GM21825 (cell line): ENCODE measurements at regions not wholly inside any gene's neighbourhood (a gene's known extent, or its start where the extent isn't known, plus 50 kb on each side); places are given as distances from the start of the nearest gene placed in this dataset.
"Not testable (repeated sequence)": the region's sequence is repeated elsewhere in the genome, so short reads cannot be mapped to it uniquely, and the experiment has no call there.

Experiments
- ATAC-seq: cut with Tn5 transposase; IDR thresholded peaks from one replicate; pipeline ENCODE4 v1.9.1; 2021; ENCODE audit warnings: mild to moderate bottlenecking, moderate library complexity; ENCODE audit not compliant: unreplicated experiment

DNA sequence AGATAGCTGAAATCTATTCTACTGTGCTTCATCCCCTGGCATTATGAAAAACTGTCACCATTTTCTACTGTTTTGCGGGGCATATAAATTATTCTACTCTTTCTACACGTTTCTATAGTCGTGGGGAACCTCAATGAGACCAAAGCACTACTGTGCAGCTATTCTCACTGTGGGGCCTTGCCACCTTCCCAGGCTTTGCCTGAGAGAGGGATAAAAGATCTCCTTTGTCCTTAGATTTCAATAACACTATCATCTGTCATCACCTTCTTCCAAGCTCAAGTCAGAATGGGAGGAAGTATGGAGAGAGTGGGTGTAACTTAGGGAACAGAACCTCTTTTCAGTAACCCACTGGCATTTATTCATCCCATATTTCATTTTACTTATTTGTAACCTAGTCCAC, 1462.1 kb upstream of the RAG2 start:
- ATAC-seq = no peak

DNA sequence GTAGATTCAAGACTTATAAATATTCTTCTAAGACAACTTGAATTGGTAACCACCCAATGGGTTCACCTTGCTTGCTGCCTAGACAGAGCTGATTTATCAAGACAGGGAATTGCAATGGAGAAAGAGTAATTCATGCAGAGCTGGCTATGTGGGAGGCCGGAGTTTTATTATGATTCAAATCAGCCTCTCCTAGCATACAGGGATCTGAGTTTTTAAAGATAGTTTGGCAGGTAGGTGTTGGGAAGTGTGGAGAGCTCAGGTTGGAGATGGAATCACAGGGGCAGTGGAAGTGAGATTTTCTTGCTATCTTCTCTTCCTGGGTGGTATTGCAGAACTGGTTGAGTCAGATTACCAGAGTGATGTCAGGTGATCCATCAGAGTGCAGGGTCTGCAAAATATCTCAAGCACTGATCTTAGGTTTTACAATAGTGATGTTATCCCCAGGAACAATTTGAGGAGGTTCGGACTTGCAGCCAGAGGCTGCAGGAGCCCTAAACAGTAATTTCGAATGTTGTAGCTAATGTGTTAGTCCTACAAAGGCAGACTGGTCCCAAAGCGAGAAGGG, 1448.6 kb upstream of the RAG2 start:
- no peak for ATAC-seq

DNA sequence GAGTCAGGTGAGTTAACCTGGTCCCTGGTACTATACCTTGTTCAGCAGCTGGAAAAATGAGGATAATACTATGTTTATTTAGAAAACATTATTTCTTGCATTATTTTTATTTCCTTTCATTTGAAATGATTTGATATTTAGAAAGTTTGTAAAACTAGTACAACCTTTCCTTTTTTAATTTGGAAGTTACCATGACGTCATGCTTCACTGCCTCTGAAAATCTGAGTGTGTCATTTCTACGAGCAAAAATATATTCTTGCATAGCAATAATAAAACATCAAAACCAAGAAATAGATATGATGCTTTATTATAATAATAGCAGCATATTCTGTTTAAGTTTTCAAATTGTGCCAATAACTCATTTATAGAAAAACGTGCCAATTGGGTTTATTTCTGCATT, 1445.0 kb upstream of the RAG2 start:
- no peak for ATAC-seq

DNA sequence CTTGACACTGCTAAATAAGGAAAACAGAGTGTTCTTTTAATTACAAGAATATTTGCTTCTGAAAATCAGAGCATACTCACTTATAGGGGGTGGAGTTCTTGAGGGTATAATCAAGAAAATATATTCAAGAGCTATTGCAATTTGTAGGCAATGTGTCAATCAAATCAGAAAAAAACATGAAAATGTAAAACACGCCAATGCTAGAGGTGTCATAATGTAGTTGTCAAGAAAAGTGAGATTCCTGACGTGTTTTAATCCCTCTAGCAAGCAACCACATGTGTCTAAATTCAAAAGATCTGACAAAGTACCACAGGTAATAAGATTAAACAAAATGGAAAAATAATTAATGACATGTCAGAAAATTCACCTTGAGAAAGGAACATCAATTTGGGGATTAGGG, 1440.7 kb upstream of the RAG2 start:
- no peak for ATAC-seq

DNA sequence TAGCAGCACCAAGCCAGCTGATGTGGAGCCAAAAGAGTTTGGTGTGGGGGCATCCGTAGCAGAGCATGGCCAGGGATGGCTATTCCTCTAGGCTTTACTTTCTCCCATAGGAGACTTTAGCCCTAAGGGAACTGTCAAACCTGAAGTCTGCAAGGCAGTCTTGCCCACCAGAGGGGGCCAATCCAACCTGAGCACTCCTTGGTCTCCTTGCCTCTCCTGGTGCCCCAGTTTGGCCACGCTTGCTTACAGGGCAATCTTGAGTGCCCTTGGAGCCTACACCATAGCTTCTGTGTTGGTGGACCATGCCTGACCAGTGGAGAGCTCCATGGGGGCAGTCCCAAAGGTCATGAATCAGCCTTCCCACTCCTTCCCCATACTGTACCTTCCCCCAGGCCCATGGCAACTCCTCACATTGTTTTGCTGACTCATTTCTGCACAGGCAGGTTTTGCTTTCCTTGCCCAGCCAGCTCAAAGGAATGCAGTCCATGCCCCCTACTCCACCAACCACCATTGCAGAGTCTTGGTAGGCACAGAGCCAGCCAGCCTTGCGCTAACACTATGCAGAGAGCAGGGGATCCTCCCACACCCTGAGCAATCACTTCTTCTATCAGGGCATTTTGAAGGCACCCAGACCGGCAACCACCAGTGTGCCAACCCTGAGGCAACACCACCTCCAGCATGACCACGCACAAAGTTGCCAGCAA, 1421.2 kb upstream of the RAG2 start:
- ATAC-seq = no peak

DNA sequence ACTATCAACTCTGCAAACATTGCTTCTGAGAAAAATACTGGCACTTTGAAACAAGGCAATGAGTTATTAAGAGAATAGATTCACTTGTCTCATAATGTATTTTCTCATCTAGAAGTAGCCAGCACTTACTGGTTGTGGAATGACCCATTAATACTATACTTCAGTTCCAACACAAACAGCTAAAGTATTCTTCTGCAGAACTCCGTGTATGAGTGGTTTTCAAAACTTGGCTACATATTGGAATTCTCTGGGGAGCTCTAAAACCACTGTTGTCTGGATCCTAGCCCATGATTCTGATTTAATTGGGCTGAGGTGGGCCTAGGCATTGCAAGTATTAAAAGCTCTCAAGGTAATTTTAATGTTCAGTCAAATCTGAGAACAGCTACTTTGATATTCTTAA, 1416.4 kb upstream of the RAG2 start:
- ATAC-seq = no peak

DNA sequence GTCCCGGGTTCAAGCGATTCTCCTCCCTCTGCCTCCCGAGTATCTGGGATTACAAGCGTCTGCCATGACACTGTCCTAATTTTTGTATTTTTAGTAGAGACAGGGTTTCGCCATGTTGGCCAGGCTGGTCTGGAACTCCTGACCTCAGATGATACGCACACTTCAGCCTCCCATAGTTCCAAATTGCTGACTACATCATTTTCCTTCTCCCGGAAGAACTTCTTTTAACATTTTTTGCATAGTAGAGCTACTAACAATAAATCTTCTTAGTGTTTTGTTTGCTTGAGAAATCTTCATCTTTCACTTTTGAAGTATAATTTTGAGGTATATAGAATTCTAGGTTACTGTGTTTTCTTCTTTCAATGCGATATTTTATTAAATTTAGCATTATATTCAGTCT, 1415.1 kb upstream of the RAG2 start:
- no peak for ATAC-seq

DNA sequence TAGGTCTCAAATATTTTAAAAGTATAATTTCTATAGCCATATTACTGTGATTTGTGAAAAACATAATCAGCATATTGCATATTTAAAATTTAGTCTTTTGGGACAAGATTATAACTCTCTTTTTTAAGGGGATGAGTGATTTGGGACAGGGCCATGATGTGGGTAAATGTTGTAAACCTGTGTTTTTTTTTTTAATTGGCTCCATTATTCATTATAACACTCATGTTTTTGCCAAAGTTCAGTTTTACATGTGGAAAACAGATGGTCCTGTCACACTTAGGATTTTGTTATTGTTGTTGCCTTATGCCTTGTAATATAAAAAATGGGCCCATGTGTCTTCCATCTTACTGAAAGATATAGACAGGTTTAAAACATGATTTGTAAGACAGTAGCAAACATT, 1413.5 kb upstream of the RAG2 start:
- ATAC-seq = no peak

DNA sequence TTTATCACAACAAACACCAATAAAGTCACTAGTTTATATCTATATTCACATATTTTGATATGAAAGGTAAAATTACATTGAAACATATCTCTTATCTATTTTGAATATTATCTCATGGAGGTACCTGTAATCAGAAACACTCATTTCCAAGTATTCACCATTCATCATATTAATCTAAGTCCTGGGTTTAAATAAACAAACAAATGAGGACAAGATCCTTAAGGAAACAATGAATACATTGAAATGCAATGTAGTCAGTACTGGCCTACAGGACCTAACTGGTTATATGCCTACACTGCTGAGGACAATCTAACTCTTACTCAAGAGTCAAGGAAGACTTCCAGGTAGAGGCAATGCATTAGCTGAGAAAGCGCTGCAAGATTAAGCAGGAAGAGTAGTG, 1411.9 kb upstream of the RAG2 start:
- ATAC-seq = no peak

DNA sequence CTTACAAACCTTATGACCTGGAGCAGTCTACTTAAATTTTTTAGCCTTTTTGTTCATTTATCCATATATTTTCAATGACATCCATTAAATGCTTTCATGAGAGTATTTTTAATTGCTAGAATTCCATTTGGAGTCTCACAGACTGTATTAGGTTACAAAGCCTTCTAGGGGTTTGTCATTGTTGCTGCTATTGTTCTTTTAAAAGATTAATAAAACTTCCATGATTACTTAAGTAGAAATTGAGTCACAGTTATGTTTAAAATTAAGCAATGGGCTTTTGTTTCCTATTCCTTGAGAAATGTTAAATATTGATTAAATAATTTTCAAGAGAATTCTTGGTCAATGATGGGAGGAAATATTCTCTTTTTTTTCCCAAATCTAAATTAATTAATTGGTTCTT, 1408.4 kb upstream of the RAG2 start:
- no peak for ATAC-seq

DNA sequence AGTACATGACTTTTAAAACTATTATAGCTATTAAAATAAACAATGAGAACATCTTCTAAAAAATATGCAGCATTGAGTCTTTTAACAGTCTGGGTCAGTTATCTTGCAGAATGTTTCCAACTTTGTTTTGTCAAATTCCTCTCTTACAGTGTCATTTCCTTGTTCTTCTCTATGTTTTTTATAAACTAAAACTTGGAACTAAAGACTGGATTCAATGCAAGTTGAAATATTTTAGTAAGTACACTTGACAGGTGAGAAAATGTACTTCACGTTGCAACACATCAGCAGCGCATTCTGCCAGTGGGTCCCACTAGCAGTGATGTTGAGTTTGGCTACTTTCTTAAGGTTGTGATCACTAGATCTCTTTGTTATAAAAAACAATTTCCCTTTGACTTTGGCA, 1407.6 kb upstream of the RAG2 start:
- ATAC-seq = no peak

DNA sequence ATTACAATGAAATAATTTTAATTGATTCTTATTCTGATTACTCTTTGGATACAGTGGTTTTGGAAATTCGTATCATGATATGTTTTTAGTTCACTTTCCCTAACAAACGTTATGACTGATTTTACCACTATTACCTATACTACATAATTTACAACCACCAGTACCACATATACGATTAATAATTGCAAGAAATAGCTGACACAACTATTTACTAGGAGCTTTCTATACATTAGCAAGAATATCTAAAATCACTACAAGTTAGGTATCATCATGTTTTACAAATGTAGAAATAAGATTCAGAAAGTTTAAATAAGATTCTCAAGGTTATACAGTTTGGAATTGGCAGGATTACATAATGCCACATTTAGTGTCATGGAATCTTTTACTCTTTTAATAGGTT, 1401.1 kb upstream of the RAG2 start:
- no peak for ATAC-seq

DNA sequence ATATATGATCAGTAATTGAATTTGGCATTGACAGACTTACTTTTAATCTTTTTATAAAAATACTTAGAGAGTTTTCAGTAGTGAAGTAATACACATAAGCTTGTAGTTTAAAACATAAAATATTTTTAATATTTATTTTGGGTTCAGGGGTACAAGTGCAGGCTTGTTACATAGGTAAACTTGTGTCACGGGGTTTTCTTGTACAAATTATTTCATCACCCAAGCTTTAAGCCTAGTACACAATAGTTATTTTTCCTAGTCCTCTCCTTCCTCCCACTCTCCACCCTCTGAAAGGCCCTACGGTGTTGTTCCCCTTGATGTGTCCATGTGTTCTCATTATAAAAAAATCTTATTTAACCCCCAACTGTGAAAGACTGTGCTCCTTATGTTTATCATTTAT, 1397.8 kb upstream of the RAG2 start:
- no peak for ATAC-seq

DNA sequence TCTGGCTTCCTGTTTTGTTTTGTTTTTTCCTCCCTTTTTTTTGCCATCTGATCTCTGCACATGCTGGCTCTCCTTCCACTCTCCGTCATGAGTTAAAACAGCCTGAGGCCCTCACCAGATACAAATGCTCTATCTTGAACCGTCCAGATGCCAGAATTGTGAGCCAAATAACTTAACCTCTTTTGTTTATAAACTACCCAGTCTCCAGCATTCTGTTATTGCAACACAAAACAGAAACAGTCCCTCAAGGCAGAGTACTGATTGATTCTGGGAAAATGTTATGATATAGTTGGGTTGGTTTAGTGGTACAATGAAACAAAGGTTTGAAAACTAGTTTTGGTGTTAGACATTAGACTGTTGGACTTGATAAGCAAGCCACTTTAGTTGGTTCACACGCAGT, 1390.0 kb upstream of the RAG2 start:
- ATAC-seq = no peak

DNA sequence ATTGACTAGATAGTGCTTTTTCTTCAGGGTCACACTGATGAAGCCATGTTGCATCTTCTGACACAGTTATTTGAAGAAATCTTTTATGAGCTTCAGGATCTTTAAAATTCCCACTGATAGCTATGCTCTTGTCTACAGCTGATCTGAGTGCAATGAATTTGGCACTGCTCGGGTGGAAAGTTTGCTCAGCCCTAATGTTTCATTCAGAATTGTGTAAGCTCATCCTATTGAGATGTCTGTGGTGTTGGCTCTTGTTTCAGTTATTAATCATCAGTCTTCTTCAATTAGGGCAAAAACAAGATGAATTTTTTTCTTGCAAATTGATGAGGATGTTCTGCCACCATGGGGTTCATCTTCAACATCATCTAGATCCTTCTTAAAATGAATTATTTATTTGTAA, 1387.0 kb upstream of the RAG2 start:
- ATAC-seq = no peak

DNA sequence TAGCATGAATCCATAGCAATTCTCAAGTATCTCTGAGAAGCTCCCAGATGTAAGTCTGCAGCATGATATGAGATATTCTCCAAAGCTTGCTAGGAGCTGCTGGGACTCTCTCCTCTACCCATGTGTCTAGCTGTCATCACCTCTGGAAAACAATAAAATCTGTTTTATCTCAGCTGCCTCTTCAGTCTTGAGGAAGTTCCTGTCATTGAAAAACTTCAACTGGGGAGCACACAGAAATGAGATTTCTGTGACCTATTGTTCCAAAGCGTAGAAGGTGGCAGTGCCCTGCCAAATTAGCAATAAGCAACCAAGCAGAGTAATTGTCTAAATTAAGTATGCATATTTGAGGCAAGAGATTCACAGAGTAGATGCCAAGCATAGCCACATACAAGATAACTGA, 1380.6 kb upstream of the RAG2 start:
- no peak for ATAC-seq

DNA sequence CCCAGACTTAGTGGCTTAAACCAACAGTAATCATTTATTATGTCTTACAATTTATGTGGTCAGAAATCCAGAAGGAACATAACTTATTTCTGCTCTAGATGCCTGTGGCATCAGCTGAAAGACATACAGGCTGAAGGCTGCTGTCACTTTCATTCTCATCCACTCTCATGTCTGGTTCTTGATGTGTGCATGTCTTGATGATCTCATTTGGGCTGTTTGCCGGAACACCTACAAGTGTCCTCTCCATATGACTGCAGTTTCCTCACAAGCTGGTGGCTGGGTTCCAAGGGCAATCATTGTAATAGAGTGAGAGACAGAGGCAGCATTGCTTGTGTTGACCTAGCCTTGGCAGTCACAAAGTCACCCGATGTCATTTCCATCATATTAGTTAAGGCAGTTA, 1375.9 kb upstream of the RAG2 start:
- ATAC-seq = no peak

DNA sequence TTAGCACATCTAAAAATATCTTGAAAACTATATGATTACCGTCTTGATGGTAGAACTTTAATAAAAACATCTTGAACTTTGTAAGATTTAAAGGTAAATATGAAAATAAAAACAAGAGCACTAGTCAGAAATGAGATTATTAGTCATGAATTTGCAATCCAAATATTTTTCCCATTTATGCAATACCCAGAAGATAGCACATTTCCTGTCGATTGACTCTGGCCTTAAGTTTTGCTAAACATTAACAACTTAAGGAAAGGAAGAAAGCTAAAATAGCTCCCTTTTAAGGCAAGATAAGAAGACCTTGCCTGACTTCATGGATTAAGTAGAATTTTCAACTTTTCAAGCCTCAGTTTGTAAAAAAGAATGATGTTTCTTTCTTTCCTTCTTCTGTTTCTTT, 1374.7 kb upstream of the RAG2 start:
- no peak for ATAC-seq

DNA sequence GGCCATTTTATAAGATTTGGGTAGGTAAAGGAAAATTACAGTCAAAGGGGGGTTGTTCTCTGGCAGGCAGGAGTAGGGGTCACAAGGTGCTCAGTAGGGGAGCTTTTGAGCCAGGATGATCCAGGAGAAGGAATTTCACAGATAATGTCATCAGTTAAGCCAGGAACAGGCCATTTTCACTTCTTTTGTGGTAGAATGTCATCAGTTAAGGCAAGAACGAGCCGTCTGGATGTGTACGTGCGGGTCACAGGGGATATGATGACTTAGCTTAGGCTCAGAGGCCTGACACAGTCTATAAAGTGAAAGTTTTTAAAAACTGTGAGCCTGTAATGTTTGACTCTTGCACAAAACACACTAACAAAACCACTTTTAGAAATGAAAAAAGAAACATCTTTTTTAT, 1371.3 kb upstream of the RAG2 start:
- not testable (repeated sequence) for ATAC-seq

DNA sequence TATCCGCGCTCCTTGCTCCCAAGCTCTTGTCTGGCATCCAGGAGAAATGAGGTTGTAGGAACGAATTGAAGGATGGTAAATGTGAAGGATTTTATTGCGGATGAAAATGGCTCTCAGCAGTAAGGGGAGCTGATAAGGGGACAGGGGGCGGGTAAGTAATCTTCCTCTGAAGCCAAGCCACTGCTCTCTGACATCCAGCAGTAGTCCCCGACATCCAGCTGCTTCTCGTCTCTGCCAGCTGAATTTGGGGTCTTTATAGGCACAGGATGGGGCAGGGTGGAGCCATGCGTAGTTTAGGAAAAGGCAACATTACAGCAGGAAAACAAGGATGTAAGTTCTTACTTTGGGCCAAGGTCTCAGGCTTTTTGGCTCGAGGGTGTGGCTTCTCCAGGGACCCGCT, 1370.1 kb upstream of the RAG2 start:
- no peak for ATAC-seq

DNA sequence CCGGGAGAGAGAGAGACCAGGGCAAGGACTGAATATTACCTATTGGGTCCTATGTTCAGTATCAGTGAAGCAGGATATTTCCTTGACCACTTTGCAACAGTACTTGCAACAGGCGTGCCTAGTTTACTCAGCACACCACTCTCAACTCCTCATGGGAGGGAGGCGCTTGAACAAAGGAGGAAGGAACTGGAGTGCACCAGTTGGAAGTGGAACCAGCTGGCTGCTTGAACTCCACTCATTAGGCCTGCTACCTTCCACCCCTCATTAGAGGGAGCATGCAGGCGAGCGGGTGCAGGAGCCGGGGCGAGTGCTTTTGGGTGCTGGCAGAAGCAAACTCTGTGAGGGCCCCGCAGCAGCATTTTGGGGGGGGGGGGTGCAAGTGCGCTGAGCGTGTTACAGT, 1369.6 kb upstream of the RAG2 start:
- ATAC-seq = no peak

DNA sequence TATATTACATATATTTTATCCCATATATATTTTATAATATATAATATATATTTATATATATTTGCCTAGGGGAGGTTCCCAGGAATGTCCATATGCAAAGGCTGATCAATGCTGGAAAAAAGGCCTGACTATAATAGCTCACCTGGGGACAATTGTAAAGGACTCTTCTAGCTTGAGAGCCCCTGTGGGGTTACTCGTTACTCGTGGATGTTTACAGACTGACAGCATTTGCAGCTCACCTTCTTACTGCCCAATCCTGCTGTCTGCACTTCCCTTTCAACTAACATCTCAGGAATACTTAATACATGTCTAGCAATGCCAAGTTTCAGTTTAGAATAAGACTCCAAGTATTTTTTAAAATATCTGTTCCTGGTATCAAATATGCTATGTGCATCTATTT, 1365.4 kb upstream of the RAG2 start:
- no peak for ATAC-seq

DNA sequence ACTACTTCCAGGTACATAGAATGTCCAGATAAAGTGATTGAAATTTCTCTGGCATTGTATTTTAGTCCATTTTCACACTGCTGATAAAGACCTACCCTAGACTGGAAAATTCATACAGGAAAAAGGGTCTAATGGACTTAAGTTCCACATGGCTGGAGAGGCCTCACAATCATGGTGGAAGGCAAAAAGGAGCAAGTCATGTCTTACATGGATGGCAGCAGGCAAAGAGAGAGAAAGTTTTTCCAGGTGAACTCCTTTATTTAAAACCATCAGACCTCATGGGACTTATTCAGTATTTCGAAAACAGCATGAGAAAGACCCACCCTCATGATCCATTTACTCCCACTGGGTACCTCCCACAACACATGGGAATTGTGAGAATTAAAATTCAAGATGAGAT, 1359.7 kb upstream of the RAG2 start:
- ATAC-seq = no peak
